Lower leg skin (tissue), 3 donors: ENCODE measurements at regions not wholly inside any gene's neighbourhood (a gene's known extent, or its start where the extent isn't known, plus 50 kb on each side); places are given as distances from the start of the nearest gene placed in this dataset.

Experiments used
- POLR2A ChIP-seq, 2 donors: fragments of 450-650 bp; IDR thresholded peaks; one replicate each; pipeline ENCODE4 v1.6.1; 2016 to 2017; ENCODE audit warnings: antibody characterized with exemption in 2 of 2, mild to moderate bottlenecking in 1 of 2, moderate library complexity in 1 of 2
- TF ChIP-seq, protein P1 (sequence below), 3 donors: fragments of 450-650 bp; IDR thresholded peaks; one replicate each; pipeline ENCODE4 v1.5.1; 2016; ENCODE audit warnings: antibody characterized with exemption in 3 of 3, mild to moderate bottlenecking in 3 of 3, moderate library complexity in 2 of 3

- TF ChIP-seq, protein P1, sequence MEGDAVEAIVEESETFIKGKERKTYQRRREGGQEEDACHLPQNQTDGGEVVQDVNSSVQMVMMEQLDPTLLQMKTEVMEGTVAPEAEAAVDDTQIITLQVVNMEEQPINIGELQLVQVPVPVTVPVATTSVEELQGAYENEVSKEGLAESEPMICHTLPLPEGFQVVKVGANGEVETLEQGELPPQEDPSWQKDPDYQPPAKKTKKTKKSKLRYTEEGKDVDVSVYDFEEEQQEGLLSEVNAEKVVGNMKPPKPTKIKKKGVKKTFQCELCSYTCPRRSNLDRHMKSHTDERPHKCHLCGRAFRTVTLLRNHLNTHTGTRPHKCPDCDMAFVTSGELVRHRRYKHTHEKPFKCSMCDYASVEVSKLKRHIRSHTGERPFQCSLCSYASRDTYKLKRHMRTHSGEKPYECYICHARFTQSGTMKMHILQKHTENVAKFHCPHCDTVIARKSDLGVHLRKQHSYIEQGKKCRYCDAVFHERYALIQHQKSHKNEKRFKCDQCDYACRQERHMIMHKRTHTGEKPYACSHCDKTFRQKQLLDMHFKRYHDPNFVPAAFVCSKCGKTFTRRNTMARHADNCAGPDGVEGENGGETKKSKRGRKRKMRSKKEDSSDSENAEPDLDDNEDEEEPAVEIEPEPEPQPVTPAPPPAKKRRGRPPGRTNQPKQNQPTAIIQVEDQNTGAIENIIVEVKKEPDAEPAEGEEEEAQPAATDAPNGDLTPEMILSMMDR (IDR thresholded peaks at IDR 0.05): no peak
- no peak for TF ChIP-seq POLR2A (IDR thresholded peaks at IDR 0.05)
Observed at GRCh38 chr11:80958987-80959386, 1518.2 kb upstream of the TENM4 start.
